Lower lobe of right lung (tissue), 2 donors: ENCODE measurements at regions not wholly inside any gene's neighbourhood (a gene's known extent, or its start where the extent isn't known, plus 50 kb on each side); places are given as distances from the start of the nearest gene placed in this dataset.

Source experiments
- ATAC-seq, 2 donors: fragments of 200-7000 bp; cut with Tn5 transposase; one replicate each; pipeline ENCODE4 v1.9.1; 2020 to 2022; ENCODE audit warnings: mild to moderate bottlenecking in 2 of 2, moderate library complexity in 2 of 2
- DNase-seq: peaks from one replicate; pipeline ENCODE4 v3.0.0-alpha.2; 2020
- H3K27ac ChIP-seq: fragments of 200-600 bp; one replicate; pipeline ENCODE4 v1.8.0; 2022
- H3K27me3 ChIP-seq: fragments of 200-600 bp; one replicate; pipeline ENCODE4 v1.8.0; 2022; ENCODE audit warnings: low read depth
- H3K36me3 ChIP-seq: fragments of 200-600 bp; one replicate; pipeline ENCODE4 v1.8.0; 2022; ENCODE audit warnings: mild to moderate bottlenecking
- H3K4me1 ChIP-seq: fragments of 200-600 bp; one replicate; pipeline ENCODE4 v1.8.0; 2022
- H3K4me3 ChIP-seq: fragments of 200-600 bp; one replicate; pipeline ENCODE4 v1.8.0; 2022; ENCODE audit warnings: mild to moderate bottlenecking
- H3K9me3 ChIP-seq: fragments of 200-600 bp; one replicate; pipeline ENCODE4 v1.8.0; 2022
- CTCF ChIP-seq: fragments of 200-600 bp; IDR thresholded peaks from one replicate; pipeline ENCODE4 v1.8.0; 2022; ENCODE audit warnings: antibody characterized with exemption, mild to moderate bottlenecking
- intact Hi-C: fragments of 100-400 bp; cut with DNase I; formaldehyde crosslinking; loops from one replicate; pipeline ENCODE4 v1.11.0; 2022
- donor health status: DM: no; HTN: yes; CAD: no; lungs with severe emphysema.

GRCh38 chr4:1577822-1578217 is 106.3 kb downstream of the FAM53A start:
- no peaks in the 10 kb centered on the region for H3K36me3 ChIP-seq
- ATAC-seq (no peak), DNase-seq (peak; percentile 30)
- H3K4me3 ChIP-seq: no peak overlapping the region
- H3K27ac ChIP-seq: no peak overlapping the region
- H3K27me3 ChIP-seq: no peaks in the 10 kb centered on the region
- H3K4me1 ChIP-seq: peaks cover 3% of the 10 kb centered on the region
- no peak for TF ChIP-seq CTCF
- no peaks in the 10 kb centered on the region for H3K9me3 ChIP-seq
- intact Hi-C loops: no loop called here

GRCh38 chr4:1576961-1577821 is 106.9 kb downstream of the FAM53A start:
- Histone ChIP-seq H3K27ac (no peak overlapping the region), H3K9me3 (no peaks in the 10 kb centered on the region), H3K36me3 (no peaks in the 10 kb centered on the region), H3K27me3 (no peaks in the 10 kb centered on the region), H3K4me3 (no peak overlapping the region), H3K4me1 (peaks cover 3% of the 10 kb centered on the region)
- peak; percentile 42 for DNase-seq
- no peak for TF ChIP-seq CTCF
- intact Hi-C loops: no loop called here
- ATAC-seq: no peak

GRCh38 chr4:1576304-1576960 is 107.7 kb downstream of the FAM53A start:
- TF ChIP-seq CTCF: no peak
- Histone ChIP-seq H3K27me3 (no peaks in the 10 kb centered on the region), H3K4me1 (peaks cover 2% of the 10 kb centered on the region), H3K27ac (no peak overlapping the region), H3K36me3 (no peaks in the 10 kb centered on the region), H3K4me3 (no peak overlapping the region), H3K9me3 (no peaks in the 10 kb centered on the region)
- intact Hi-C loops: no loop called here
- ATAC-seq (no peak), DNase-seq (peak; percentile 41)

- H3K27me3 ChIP-seq: no peaks in the 10 kb centered on the region
- DNase-seq (peak; percentile 34), ATAC-seq (no peak)
- no peak for TF ChIP-seq CTCF
- no peaks in the 10 kb centered on the region for H3K36me3 ChIP-seq
- no peak overlapping the region for H3K27ac ChIP-seq
- no peak overlapping the region for H3K4me3 ChIP-seq
- intact Hi-C loops: no loop called here
- H3K4me1 ChIP-seq: no peaks in the 10 kb centered on the region
- no peaks in the 10 kb centered on the region for H3K9me3 ChIP-seq
Measured at GRCh38 chr4:1575418-1576303, 108.5 kb downstream of the FAM53A start.

- H3K4me1 ChIP-seq: no peaks in the 10 kb centered on the region
- no peak for ATAC-seq
- H3K27ac ChIP-seq: no peak overlapping the region
- intact Hi-C loops: no loop called here
- H3K27me3 ChIP-seq: no peaks in the 10 kb centered on the region
- H3K36me3 ChIP-seq: no peaks in the 10 kb centered on the region
- H3K4me3 ChIP-seq: no peak overlapping the region
- TF ChIP-seq CTCF: no peak
- DNase-seq: peak; percentile 39
- no peaks in the 10 kb centered on the region for H3K9me3 ChIP-seq
Measured at GRCh38 chr4:1574601-1575417, 109.3 kb downstream of the FAM53A start.
